Right cardiac atrium (tissue), 5 donors: ENCODE measurements at regions not wholly inside any gene's neighbourhood (a gene's known extent, or its start where the extent isn't known, plus 50 kb on each side); places are given as distances from the start of the nearest gene placed in this dataset.

ENCODE experiments used
- ATAC-seq, 2 donors: fragments of 200-7000 bp; cut with Tn5 transposase; one replicate each; pipeline versions ENCODE4 v1.8.0 to v1.9.1; 2020; ENCODE audit warnings: moderate library complexity in 2 of 2, mild to moderate bottlenecking in 1 of 2
- DNase-seq, 3 donors: peaks; one replicate each; pipeline ENCODE4 v3.0.0-alpha.2; 2020
- H3K27ac ChIP-seq: one replicate; pipeline ENCODE4 v1.5.1; 2013; ENCODE audit warnings: mild to moderate bottlenecking, low read length, control low read depth, moderate library complexity
- H3K27me3 ChIP-seq: one replicate; pipeline ENCODE4 v1.6.1; 2013; ENCODE audit not compliant: control insufficient read depth, insufficient read depth
- H3K4me1 ChIP-seq: one replicate; pipeline ENCODE4 v1.6.1; 2013; ENCODE audit warnings: low read length; ENCODE audit not compliant: control insufficient read depth, insufficient read depth
- H3K4me3 ChIP-seq: one replicate; pipeline ENCODE4 v1.5.1; 2013; ENCODE audit warnings: low read length, control low read depth
- H3K9me3 ChIP-seq: one replicate; pipeline ENCODE4 v1.6.1; 2013; ENCODE audit warnings: low read length; ENCODE audit not compliant: control insufficient read depth
- WGBS: extraction: QIAGEN DNeasy Blood & Tissue Kit; methylation state at CpG from one replicate; pipeline ENCODE4 v1.1.7; 2013; 5-methylcytosine and 5-hydroxymethylcytosine counted together
- intact Hi-C, 4 donors: fragments of 100-400 bp; cut with DNase I; formaldehyde crosslinking; loops; one replicate each; pipeline versions ENCODE4 v1.11.0 to v1.14.0; 2022 to 2023
- donor health status: healthy with polysubstance abuse.
- donor health status: DM: no; HTN: yes; CAD: no.
- donor health status: DM: no; HTN: no; CAD: no.
- donor health status: DM: no; HTN: yes; CAD: no; lungs with severe emphysema.
- donor health status: DM: yes; HTN: yes; CAD: no.

GRCh38 chr7:47147213-47147631 is 434.7 kb downstream of the TNS3 start:
- 75% methylated on average over 3 of the region's 3 CpGs for WGBS
- DNase-seq (no peak), ATAC-seq (peak in 1 of 2 donors; percentile 44)
- no peak overlapping the region for H3K4me3 ChIP-seq
- H3K9me3 ChIP-seq = no peaks in the 10 kb centered on the region
- no peaks in the 10 kb centered on the region for H3K27me3 ChIP-seq
- intact Hi-C loops = no loop called here
- H3K4me1 ChIP-seq = peaks cover 2% of the 10 kb centered on the region
- no peak overlapping the region for H3K27ac ChIP-seq

DNA sequence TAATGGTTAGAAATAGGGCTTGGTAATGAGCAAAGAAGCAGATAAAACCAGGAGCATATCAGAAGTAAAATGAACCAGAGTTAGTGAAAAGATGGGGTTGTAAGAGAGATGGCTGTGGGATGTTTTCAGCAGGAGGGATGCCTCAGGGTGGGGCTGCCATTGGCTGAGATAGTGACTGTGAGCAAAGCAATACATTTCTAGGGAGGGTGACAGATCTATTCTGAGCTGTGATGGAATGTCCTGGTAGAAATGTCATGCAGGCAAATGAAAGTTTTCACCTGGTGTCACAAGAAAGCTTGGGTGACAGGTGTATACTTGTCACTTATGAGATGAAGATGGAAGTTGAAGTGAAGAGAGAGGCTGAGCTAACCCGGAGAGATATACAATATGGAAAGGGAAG is 435.9 kb downstream of the TNS3 start:
- Histone ChIP-seq H3K4me1 (peaks cover 2% of the 10 kb centered on the region), H3K4me3 (no peak overlapping the region), H3K27me3 (no peaks in the 10 kb centered on the region), H3K9me3 (no peaks in the 10 kb centered on the region), H3K27ac (no peak overlapping the region)
- ATAC-seq = peak; percentile 56 to 64
- WGBS = 72% methylated on average over 1 of the region's 1 CpG
- intact Hi-C loops = no loop called here
- DNase-seq = no peak

GRCh38 chr7:47145186-47145725 is 436.7 kb downstream of the TNS3 start:
- intact Hi-C loops = no loop called here
- DNase-seq (no peak), ATAC-seq (no peak)
- H3K27me3 ChIP-seq = no peaks in the 10 kb centered on the region
- no peak overlapping the region for H3K4me3 ChIP-seq
- H3K9me3 ChIP-seq = no peaks in the 10 kb centered on the region
- H3K27ac ChIP-seq = no peak overlapping the region
- peaks cover 2% of the 10 kb centered on the region for H3K4me1 ChIP-seq
- 58% methylated on average over 1 of the region's 1 CpG for WGBS

GRCh38 chr7:47143339-47143738 is 438.6 kb downstream of the TNS3 start:
- WGBS = 80% methylated on average over 1 of the region's 1 CpG
- H3K4me1 ChIP-seq = no peaks in the 10 kb centered on the region
- ATAC-seq (no peak), DNase-seq (no peak)
- H3K27ac ChIP-seq = no peak overlapping the region
- no peaks in the 10 kb centered on the region for H3K27me3 ChIP-seq
- H3K9me3 ChIP-seq = no peaks in the 10 kb centered on the region
- no peak overlapping the region for H3K4me3 ChIP-seq
- intact Hi-C loops = no loop called here

DNA sequence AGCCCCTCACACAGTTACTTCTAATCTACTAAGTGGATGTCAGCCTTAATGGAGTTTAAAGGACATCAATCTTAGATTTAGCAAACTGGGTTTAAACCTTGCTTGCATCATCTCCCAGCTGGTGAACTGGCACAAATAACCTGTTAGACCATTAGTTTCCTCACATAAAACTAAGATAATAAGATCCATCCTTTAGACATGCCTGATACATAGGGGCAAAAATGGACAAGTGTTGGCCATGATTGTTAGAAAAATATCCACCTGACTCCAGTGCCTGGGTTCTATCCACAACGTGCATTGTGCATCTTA is 439.1 kb downstream of the TNS3 start:
- Histone ChIP-seq H3K4me1 (no peaks in the 10 kb centered on the region), H3K4me3 (no peak overlapping the region), H3K9me3 (no peaks in the 10 kb centered on the region), H3K27ac (no peak overlapping the region), H3K27me3 (no peaks in the 10 kb centered on the region)
- intact Hi-C loops = no loop called here
- ATAC-seq = no peak
- no peak for DNase-seq
- WGBS = 97% methylated on average over 1 of the region's 1 CpG

DNA sequence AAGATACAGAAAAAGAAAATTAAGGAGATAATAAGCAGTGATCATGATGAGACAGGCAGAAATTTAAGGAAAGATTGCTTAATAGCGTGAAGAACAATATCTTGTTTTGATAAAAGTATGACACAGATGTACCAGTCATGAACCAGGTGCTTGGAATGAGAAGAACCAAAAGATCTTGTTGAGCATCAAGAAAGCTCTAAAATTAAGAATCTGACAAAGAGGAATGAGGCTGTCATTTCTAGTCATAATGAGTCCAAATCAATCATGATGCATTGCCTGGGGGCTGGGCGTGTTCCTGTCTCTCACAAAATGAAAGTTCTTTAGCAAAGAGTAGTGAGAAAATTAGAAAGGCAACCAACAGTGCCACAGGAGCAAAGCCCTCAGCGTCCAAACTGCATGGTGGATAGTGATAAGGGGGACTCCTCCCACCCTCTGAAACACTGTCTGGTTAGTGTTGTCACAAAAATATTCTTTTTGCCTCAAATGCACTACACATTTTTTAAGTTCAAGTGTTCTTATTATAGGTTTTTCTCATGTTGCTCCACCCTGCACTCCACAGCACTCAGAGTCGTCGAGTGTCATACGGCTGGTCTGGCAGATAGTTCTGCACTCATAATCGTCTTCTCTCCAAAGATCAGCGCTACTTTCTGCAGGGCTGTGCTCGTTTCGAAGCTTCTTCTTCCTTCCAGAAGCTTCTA is 439.6 kb downstream of the TNS3 start:
- intact Hi-C loops = no loop called here
- WGBS = 73% methylated on average over 10 of the region's 10 CpGs
- Histone ChIP-seq H3K9me3 (no peaks in the 10 kb centered on the region), H3K27me3 (no peaks in the 10 kb centered on the region), H3K4me1 (no peaks in the 10 kb centered on the region), H3K4me3 (no peak overlapping the region), H3K27ac (no peak overlapping the region)
- DNase-seq = no peak
- ATAC-seq = no peak

- no peaks in the 10 kb centered on the region for H3K27me3 ChIP-seq
- WGBS = 93% methylated on average over 1 of the region's 1 CpG
Observed at GRCh38 chr7:47132471-47132870, 449.4 kb downstream of the TNS3 start.

GRCh38 chr7:47128700-47129099 is 453.2 kb downstream of the TNS3 start:
- intact Hi-C loops = no loop called here
- Histone ChIP-seq H3K27me3 (no peaks in the 10 kb centered on the region), H3K27ac (no peak overlapping the region), H3K9me3 (no peaks in the 10 kb centered on the region), H3K4me3 (no peak overlapping the region), H3K4me1 (no peaks in the 10 kb centered on the region)
- ATAC-seq = no peak
- no peak for DNase-seq

More at GRCh38 chr7:47132471-47132870, 449.4 kb downstream of the TNS3 start:
- ATAC-seq (no peak), DNase-seq (no peak)
- intact Hi-C loops = no loop called here
- no peak overlapping the region for H3K4me3 ChIP-seq
- H3K9me3 ChIP-seq = no peaks in the 10 kb centered on the region
- H3K27ac ChIP-seq = no peak overlapping the region
- H3K4me1 ChIP-seq = no peaks in the 10 kb centered on the region

GRCh38 chr7:47125529-47125928 is 456.4 kb downstream of the TNS3 start:
- Histone ChIP-seq H3K4me3 (no peak overlapping the region), H3K4me1 (no peaks in the 10 kb centered on the region), H3K9me3 (no peaks in the 10 kb centered on the region), H3K27ac (no peak overlapping the region), H3K27me3 (no peaks in the 10 kb centered on the region)
- WGBS = 94% methylated on average over 14 of the region's 14 CpGs
- DNase-seq (peak in 1 of 3 donors; percentile 32), ATAC-seq (no peak)
- intact Hi-C loops = no loop called here

DNA sequence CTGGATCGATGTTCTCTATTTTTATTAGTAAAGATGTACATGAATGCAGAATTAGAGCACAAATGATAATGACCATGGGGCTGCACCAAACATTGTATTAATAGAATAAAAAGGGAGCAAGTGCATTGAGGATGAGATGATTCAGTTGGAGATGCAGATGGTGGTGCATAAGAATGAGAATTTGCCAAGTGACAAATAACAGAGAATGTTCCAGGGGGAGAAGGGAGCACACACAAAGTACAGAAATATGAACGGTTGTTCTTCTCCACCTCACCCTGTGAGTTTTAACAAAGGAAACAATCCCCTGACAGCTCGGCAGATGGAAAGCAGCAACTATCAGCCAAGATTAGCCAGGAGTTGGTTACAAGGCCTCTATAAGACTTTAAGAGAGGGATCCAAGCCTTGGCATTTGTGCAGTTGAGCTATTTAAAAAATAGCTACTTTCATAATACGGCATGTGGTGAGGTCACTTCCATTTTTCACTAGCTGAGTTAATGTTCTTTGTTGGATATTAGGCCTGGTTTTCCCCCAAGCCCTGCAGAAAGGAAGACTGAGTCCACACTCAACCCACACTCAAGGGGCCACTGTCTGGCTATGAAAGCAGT is 462.5 kb downstream of the TNS3 start:
- Histone ChIP-seq H3K27ac (no peak overlapping the region), H3K9me3 (no peaks in the 10 kb centered on the region), H3K4me3 (no peak overlapping the region), H3K27me3 (no peaks in the 10 kb centered on the region), H3K4me1 (no peaks in the 10 kb centered on the region)
- no peak for ATAC-seq
- WGBS = 54% methylated on average over 4 of the region's 4 CpGs
- DNase-seq = no peak
- intact Hi-C loops = no loop called here

- ATAC-seq = peak in 1 of 2 donors; percentile 26
Observed at GRCh38 chr7:47104206-47104549, 477.7 kb downstream of the TNS3 start.

More at GRCh38 chr7:47104206-47104549, 477.7 kb downstream of the TNS3 start:
- H3K4me3 ChIP-seq = no peak overlapping the region
- H3K4me1 ChIP-seq = no peaks in the 10 kb centered on the region
- H3K27me3 ChIP-seq = no peaks in the 10 kb centered on the region
- no peak for DNase-seq
- no peaks in the 10 kb centered on the region for H3K9me3 ChIP-seq
- intact Hi-C loops = no loop called here
- 57% methylated on average over 4 of the region's 4 CpGs for WGBS
- H3K27ac ChIP-seq = no peak overlapping the region
